ENCODE measurements at regions not wholly inside any gene's neighbourhood (a gene's known extent, or its start where the extent isn't known, plus 50 kb on each side); places are given as distances from the start of the nearest gene placed in this dataset.

DNA sequence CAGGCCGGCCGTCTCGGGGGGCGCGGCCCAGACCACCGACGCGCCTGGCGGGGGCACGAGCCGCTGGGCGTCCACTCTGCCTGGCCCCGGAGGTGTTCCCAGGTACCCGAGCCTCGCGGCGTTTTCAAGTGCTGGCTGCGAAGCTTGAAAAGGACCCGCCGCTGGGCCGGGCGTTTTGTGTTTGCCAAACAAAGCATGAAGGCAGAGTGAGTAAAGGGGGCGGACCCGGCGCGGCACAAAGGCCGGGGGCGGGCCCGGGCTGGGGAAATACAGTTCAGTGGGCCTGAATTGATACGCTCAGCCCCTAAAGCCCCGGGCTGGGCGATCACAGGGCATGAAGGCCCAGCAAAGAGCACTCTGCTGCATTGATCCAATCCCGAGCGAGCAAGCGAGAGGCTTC is 65.4 kb downstream of the SOX3 start:
- TF ChIP-seq POLR2A (IDR thresholded peaks at IDR 0.05), result no peak
- TF ChIP-seq, protein P1, sequence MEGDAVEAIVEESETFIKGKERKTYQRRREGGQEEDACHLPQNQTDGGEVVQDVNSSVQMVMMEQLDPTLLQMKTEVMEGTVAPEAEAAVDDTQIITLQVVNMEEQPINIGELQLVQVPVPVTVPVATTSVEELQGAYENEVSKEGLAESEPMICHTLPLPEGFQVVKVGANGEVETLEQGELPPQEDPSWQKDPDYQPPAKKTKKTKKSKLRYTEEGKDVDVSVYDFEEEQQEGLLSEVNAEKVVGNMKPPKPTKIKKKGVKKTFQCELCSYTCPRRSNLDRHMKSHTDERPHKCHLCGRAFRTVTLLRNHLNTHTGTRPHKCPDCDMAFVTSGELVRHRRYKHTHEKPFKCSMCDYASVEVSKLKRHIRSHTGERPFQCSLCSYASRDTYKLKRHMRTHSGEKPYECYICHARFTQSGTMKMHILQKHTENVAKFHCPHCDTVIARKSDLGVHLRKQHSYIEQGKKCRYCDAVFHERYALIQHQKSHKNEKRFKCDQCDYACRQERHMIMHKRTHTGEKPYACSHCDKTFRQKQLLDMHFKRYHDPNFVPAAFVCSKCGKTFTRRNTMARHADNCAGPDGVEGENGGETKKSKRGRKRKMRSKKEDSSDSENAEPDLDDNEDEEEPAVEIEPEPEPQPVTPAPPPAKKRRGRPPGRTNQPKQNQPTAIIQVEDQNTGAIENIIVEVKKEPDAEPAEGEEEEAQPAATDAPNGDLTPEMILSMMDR (IDR thresholded peaks at IDR 0.05), result no peak
- TF ChIP-seq EP300 (IDR thresholded peaks at IDR 0.05), result no peak
- TF ChIP-seq POLR2AphosphoS5 (IDR thresholded peaks at IDR 0.05), result no peak

Data from suprapubic skin (tissue), 4 donors.